HG02970 (cell line): ENCODE measurements at regions not wholly inside any gene's neighbourhood (a gene's known extent, or its start where the extent isn't known, plus 50 kb on each side); places are given as distances from the start of the nearest gene placed in this dataset.

Experiments
- ATAC-seq: cut with Tn5 transposase; IDR thresholded peaks from one replicate; pipeline ENCODE4 v1.9.1; 2021; ENCODE audit warnings: mild to moderate bottlenecking, moderate library complexity, moderate number of reproducible peaks; ENCODE audit not compliant: unreplicated experiment, low FRiP score

GRCh38 chr11:112762707-112763090 is 198.5 kb upstream of the NCAM1 start:
- ATAC-seq = no peak

GRCh38 chr11:112765337-112765736 is 195.9 kb upstream of the NCAM1 start:
- ATAC-seq = no peak

GRCh38 chr11:112769170-112769569 is 192.1 kb upstream of the NCAM1 start:
- ATAC-seq = no peak

GRCh38 chr11:112769584-112769983 is 191.6 kb upstream of the NCAM1 start:
- no peak for ATAC-seq

- ATAC-seq = no peak
These were observed 191.2 kb upstream of the NCAM1 start for GRCh38 chr11:112770033-112770432.

GRCh38 chr11:112770487-112770886 is 190.7 kb upstream of the NCAM1 start:
- no peak for ATAC-seq

- no peak for ATAC-seq
These were observed 189.4 kb upstream of the NCAM1 start for GRCh38 chr11:112771851-112772250.

GRCh38 chr11:112773264-112773663 is 188.0 kb upstream of the NCAM1 start:
- ATAC-seq = no peak

GRCh38 chr11:112776834-112777233 is 184.4 kb upstream of the NCAM1 start:
- no peak for ATAC-seq

GRCh38 chr11:112777283-112777751 is 183.9 kb upstream of the NCAM1 start:
- no peak for ATAC-seq

- no peak for ATAC-seq
These were observed 182.9 kb upstream of the NCAM1 start for GRCh38 chr11:112778091-112778876.

- ATAC-seq = no peak
These were observed 182.3 kb upstream of the NCAM1 start for GRCh38 chr11:112778877-112779266.

GRCh38 chr11:112780351-112781087 is 180.7 kb upstream of the NCAM1 start:
- no peak for ATAC-seq

GRCh38 chr11:112783945-112784322 is 177.3 kb upstream of the NCAM1 start:
- ATAC-seq = no peak

- no peak for ATAC-seq
These were observed 176.7 kb upstream of the NCAM1 start for GRCh38 chr11:112784323-112785073.

GRCh38 chr11:112785149-112785548 is 176.1 kb upstream of the NCAM1 start:
- ATAC-seq = no peak

- no peak for ATAC-seq
These were observed 175.5 kb upstream of the NCAM1 start for GRCh38 chr11:112785719-112786118.

GRCh38 chr11:112786196-112786595 is 175.0 kb upstream of the NCAM1 start:
- ATAC-seq = no peak

- ATAC-seq = no peak
These were observed 174.2 kb upstream of the NCAM1 start for GRCh38 chr11:112786886-112787530.

GRCh38 chr11:112789481-112789880 is 171.7 kb upstream of the NCAM1 start:
- ATAC-seq = no peak

GRCh38 chr11:112790286-112790685 is 170.9 kb upstream of the NCAM1 start:
- ATAC-seq = no peak
